Activated CD4-positive, alpha-beta T cell treated with anti-CD3 and anti-CD28 coated beads, Interleukin-2, amount 10 ng/mL, durations not matched to agents 7 days and 5 days (primary cell): ENCODE measurements at regions not wholly inside any gene's neighbourhood (a gene's known extent, or its start where the extent isn't known, plus 50 kb on each side); places are given as distances from the start of the nearest gene placed in this dataset.
A peak's percentile ranks its signal among the peaks of the same experiment; 100 is the strongest.

Experiments
- CTCF ChIA-PET: fragments of 350-600 bp; sonication (Branson Sonifier 250); formaldehyde crosslinking; loops from one replicate; lab custom pipeline; 2021; ENCODE audit warnings: antibody characterized with exemption; lab: Charles Lee
- POLR2A ChIA-PET: fragments of 350-600 bp; sonication (Branson Sonifier 250); formaldehyde crosslinking; loops from one replicate; lab custom pipeline; 2021; ENCODE audit warnings: antibody characterized with exemption; lab: Charles Lee
- DNase-seq: peaks from one replicate; pipeline ENCODE4 v3.0.0-alpha.2; 2020
- H3K27ac Mint-ChIP-seq: one replicate; pipeline ENCODE4 v1.8.0; 2021; ENCODE audit warnings: mild to moderate bottlenecking, moderate library complexity, mixed read lengths
- H3K27me3 Mint-ChIP-seq: one replicate; pipeline ENCODE4 v1.8.0; 2021; ENCODE audit warnings: mixed read lengths
- H3K36me3 Mint-ChIP-seq: one replicate; pipeline ENCODE4 v1.8.0; 2021; ENCODE audit warnings: low read depth, mixed read lengths
- H3K4me1 Mint-ChIP-seq: one replicate; pipeline ENCODE4 v1.8.0; 2021; ENCODE audit warnings: mixed read lengths
- H3K4me3 Mint-ChIP-seq: one replicate; pipeline ENCODE4 v1.8.0; 2021; ENCODE audit warnings: mild to moderate bottlenecking, moderate library complexity, mixed read lengths
- H3K9me3 Mint-ChIP-seq: one replicate; pipeline ENCODE4 v1.8.0; 2021; ENCODE audit warnings: mixed read lengths

DNA sequence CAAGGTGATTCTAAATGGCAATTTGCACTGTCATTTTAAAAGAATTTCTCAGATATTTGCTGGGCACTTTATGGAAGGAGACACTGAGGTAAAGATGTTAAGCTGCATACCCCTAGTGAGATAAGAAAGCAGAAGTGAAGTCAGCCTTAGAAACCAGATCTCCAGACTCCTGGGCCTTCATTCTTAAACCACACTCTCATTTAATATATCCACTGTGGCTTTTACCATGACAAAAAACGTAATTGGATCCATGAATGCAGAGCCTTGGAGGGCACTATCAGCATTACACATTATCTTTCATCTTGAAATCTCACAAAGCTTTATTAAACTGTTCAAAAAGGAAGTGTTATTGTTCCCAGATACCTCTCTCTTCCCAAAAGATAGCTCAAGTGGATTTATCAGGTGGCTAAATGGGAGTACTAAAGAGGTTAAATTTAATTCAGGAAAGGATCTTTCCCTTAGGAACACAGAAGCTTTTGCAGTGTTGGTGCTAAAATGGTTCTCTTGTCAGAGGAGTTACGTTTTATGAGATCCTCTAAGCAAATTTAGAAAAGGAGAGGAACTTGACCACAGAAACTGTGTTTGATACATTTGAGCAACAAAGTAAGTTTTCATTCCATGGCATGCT, 1060.4 kb downstream of the EFNB2 start:
- H3K27ac Mint-ChIP-seq, result no peak overlapping the region
- no peak for DNase-seq
- ChIA-PET CTCF (no interaction called here), POLR2A (no interaction called here)
- no peaks in the 10 kb centered on the region for H3K27me3 Mint-ChIP-seq
- no peak overlapping the region for H3K4me3 Mint-ChIP-seq
- no peaks in the 10 kb centered on the region for H3K9me3 Mint-ChIP-seq
- no peaks in the 10 kb centered on the region for H3K4me1 Mint-ChIP-seq
- H3K36me3 Mint-ChIP-seq, result no peaks in the 10 kb centered on the region

DNA sequence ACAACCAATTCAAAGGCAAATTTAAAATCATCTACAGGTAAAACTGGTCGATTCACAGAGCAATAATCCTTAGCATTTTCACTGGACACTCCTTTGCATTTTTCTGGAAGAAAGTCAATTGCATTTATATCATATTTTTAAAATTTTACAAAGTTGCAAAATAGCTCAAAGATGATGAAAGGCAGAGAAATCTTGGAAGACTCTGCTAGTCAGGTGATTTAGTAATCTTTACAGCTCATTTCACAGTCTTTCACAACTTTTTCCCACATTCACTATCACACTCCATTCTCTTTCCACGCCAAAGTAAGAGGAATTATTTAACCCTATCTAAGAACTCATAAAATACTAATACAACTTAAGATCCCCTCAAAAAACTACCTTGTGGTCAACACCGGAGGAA, 1063.8 kb downstream of the EFNB2 start:
- POLR2A ChIA-PET, result no interaction called here
- no peaks in the 10 kb centered on the region for H3K9me3 Mint-ChIP-seq
- H3K27ac Mint-ChIP-seq, result no peak overlapping the region
- H3K4me1 Mint-ChIP-seq, result no peaks in the 10 kb centered on the region
- H3K27me3 Mint-ChIP-seq, result no peaks in the 10 kb centered on the region
- DNase-seq, result no peak
- CTCF ChIA-PET, result no interaction called here
- H3K4me3 Mint-ChIP-seq, result no peak overlapping the region
- H3K36me3 Mint-ChIP-seq, result no peaks in the 10 kb centered on the region

DNA sequence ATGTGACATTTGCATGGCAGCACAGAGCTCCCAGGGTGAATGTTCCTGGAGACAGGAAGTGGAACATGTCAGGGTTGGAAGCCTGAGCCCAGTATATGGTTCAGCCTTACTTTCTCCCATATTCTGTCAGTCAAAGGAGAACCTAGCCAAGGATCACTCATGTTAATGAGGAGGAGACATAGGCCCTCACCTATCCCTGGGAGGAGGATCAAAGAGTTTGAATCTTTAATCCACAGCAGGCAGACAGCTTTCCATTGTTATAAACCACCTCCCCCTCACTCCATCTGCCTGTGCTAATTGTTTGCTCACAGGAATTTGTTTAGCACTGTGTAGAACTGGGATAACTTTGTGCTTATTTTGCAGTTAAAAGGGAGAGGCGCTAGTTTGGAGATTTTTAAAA, 1069.1 kb downstream of the EFNB2 start:
- Mint-ChIP-seq H3K27ac (no peak overlapping the region), H3K36me3 (no peaks in the 10 kb centered on the region), H3K4me3 (no peak overlapping the region), H3K9me3 (no peaks in the 10 kb centered on the region), H3K4me1 (no peaks in the 10 kb centered on the region), H3K27me3 (no peaks in the 10 kb centered on the region)
- CTCF ChIA-PET, result interaction anchor here (0.6 kb wide), 1 partner anchor 23 kb away, joined by 3 read pairs; no protein-coding TSS in a partner anchor
- POLR2A ChIA-PET, result no interaction called here
- DNase-seq, result no peak

GRCh38 chr13:105465745-105466144, 1069.7 kb downstream of the EFNB2 start, which contains the start of gene DAOA:
Gene DAOA, plus strand, starts transcription at chr13:105466045.
- Mint-ChIP-seq H3K36me3 (no peaks in the 10 kb centered on the region), H3K27ac (no peak within 1 kb of the TSS), H3K4me1 (no peaks in the 10 kb centered on the region), H3K4me3 (no peak within 1 kb of the TSS), H3K9me3 (no peaks in the 10 kb centered on the region), H3K27me3 (no peaks in the 10 kb centered on the region)
- ChIA-PET POLR2A (no interaction called here), CTCF (no interaction called here)
- no peak for DNase-seq

- Mint-ChIP-seq H3K27me3 (no peaks in the 10 kb centered on the region), H3K9me3 (no peaks in the 10 kb centered on the region), H3K36me3 (no peaks in the 10 kb centered on the region), H3K4me3 (no peak overlapping the region), H3K4me1 (no peaks in the 10 kb centered on the region), H3K27ac (no peak overlapping the region)
- no peak for DNase-seq
- CTCF ChIA-PET, result no interaction called here
- POLR2A ChIA-PET, result no interaction called here
Observed at GRCh38 chr13:105465251-105465650, 1070.2 kb downstream of the EFNB2 start.

GRCh38 chr13:105464249-105464648, 1071.2 kb downstream of the EFNB2 start:
- Mint-ChIP-seq H3K4me1 (no peaks in the 10 kb centered on the region), H3K9me3 (no peaks in the 10 kb centered on the region), H3K27ac (no peak overlapping the region), H3K4me3 (no peak overlapping the region), H3K36me3 (no peaks in the 10 kb centered on the region), H3K27me3 (no peaks in the 10 kb centered on the region)
- DNase-seq, result no peak
- ChIA-PET CTCF (no interaction called here), POLR2A (no interaction called here)

DNA sequence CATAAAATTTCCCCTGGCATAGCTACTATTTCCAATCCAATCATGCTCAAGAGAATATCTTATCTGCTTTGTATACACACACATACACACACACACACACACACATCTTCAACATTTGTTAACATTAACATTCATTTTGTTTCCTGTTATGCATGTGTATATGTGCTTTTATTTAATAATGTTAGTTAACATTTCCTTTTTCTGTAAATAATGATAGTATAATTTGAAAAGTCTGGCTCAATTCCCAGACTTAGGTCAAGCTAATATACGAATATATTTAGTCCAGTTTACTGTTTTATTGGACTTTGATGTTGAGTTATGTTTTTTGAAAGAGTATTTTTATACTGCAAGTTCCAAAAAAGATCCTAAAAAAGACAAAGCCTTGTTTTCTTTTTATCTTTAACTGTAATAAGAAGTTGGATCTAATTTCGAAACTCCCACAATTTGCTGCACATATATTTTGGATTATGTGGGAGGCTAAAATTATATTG, 1072.4 kb downstream of the EFNB2 start:
- Mint-ChIP-seq H3K27ac (no peak overlapping the region), H3K36me3 (no peaks in the 10 kb centered on the region), H3K4me1 (no peaks in the 10 kb centered on the region), H3K4me3 (no peak overlapping the region), H3K9me3 (no peaks in the 10 kb centered on the region), H3K27me3 (no peaks in the 10 kb centered on the region)
- no peak for DNase-seq
- CTCF ChIA-PET, result no interaction called here
- POLR2A ChIA-PET, result no interaction called here

- POLR2A ChIA-PET, result no interaction called here
- Mint-ChIP-seq H3K36me3 (no peaks in the 10 kb centered on the region), H3K4me3 (no peak overlapping the region), H3K9me3 (no peaks in the 10 kb centered on the region), H3K4me1 (no peaks in the 10 kb centered on the region), H3K27ac (no peak overlapping the region), H3K27me3 (no peaks in the 10 kb centered on the region)
- no peak for DNase-seq
- CTCF ChIA-PET, result no interaction called here
Observed at GRCh38 chr13:105462098-105462497, 1073.4 kb downstream of the EFNB2 start.

- Mint-ChIP-seq H3K27ac (no peak overlapping the region), H3K4me1 (no peaks in the 10 kb centered on the region), H3K4me3 (no peak overlapping the region), H3K27me3 (no peaks in the 10 kb centered on the region), H3K9me3 (peaks cover 4% of the 10 kb centered on the region), H3K36me3 (no peaks in the 10 kb centered on the region)
- ChIA-PET POLR2A (no interaction called here), CTCF (no interaction called here)
- no peak for DNase-seq
Observed at GRCh38 chr13:105452895-105453294, 1082.6 kb downstream of the EFNB2 start.

DNA sequence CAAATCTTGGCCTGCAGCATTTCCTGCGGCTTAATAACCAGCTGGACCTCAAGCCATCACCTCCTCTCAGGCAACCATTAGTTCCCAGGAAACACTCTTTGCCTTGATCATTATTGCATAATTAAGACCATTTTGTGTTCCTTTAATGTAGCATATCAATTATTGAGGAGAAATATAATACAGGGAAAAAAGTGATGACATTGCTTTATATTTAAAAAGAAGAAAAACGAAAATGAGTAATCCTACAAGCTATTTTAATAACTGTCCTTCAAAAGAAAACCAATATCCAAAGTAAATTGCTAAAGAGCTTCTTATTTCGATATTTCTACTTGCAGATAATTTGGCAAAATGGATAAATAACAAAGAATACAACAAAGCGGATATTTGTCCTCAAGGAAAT, 1084.7 kb downstream of the EFNB2 start:
- Mint-ChIP-seq H3K4me1 (peaks cover 2% of the 10 kb centered on the region), H3K4me3 (no peak overlapping the region), H3K36me3 (no peaks in the 10 kb centered on the region), H3K27ac (no peak overlapping the region), H3K9me3 (peaks cover 4% of the 10 kb centered on the region), H3K27me3 (no peaks in the 10 kb centered on the region)
- CTCF ChIA-PET, result no interaction called here
- no peak for DNase-seq
- POLR2A ChIA-PET, result no interaction called here

- CTCF ChIA-PET, result no interaction called here
Observed at GRCh38 chr13:105448811-105449210, 1086.7 kb downstream of the EFNB2 start.

GRCh38 chr13:105446197-105446596, 1089.3 kb downstream of the EFNB2 start:
- ChIA-PET POLR2A (no interaction called here), CTCF (interaction anchor here (0.5 kb wide), 1 partner anchor 188 kb away, joined by 4 read pairs; no protein-coding TSS in a partner anchor)
- H3K4me3 Mint-ChIP-seq, result no peak overlapping the region
- H3K36me3 Mint-ChIP-seq, result no peaks in the 10 kb centered on the region
- no peak overlapping the region for H3K27ac Mint-ChIP-seq
- peaks cover 5% of the 10 kb centered on the region for H3K4me1 Mint-ChIP-seq
- H3K27me3 Mint-ChIP-seq, result no peaks in the 10 kb centered on the region
- no peak for DNase-seq
- no peaks in the 10 kb centered on the region for H3K9me3 Mint-ChIP-seq

More at GRCh38 chr13:105448811-105449210, 1086.7 kb downstream of the EFNB2 start:
- Mint-ChIP-seq H3K27ac (no peak overlapping the region), H3K27me3 (no peaks in the 10 kb centered on the region), H3K36me3 (no peaks in the 10 kb centered on the region), H3K4me3 (no peak overlapping the region), H3K4me1 (peaks cover 5% of the 10 kb centered on the region), H3K9me3 (no peaks in the 10 kb centered on the region)
- POLR2A ChIA-PET, result no interaction called here
- no peak for DNase-seq

- no peaks in the 10 kb centered on the region for H3K9me3 Mint-ChIP-seq
- no peaks in the 10 kb centered on the region for H3K27me3 Mint-ChIP-seq
- no peaks in the 10 kb centered on the region for H3K36me3 Mint-ChIP-seq
- no peak for DNase-seq
- CTCF ChIA-PET, result no interaction called here
- H3K4me3 Mint-ChIP-seq, result no peak overlapping the region
- H3K27ac Mint-ChIP-seq, result peak overlapping the region; percentile 81
- peaks cover 5% of the 10 kb centered on the region for H3K4me1 Mint-ChIP-seq
- POLR2A ChIA-PET, result no interaction called here
Observed at GRCh38 chr13:105445796-105446195, 1089.7 kb downstream of the EFNB2 start.
